Keratinocyte (primary cell): ENCODE measurements at regions not wholly inside any gene's neighbourhood (a gene's known extent, or its start where the extent isn't known, plus 50 kb on each side); places are given as distances from the start of the nearest gene placed in this dataset.

Experiments used
- DNase-seq: peaks from one replicate; pipeline ENCODE4 v3.0.0-alpha.2; 2011; ENCODE audit warnings: low read depth, missing footprints, low spot score
- FAIRE-seq: peaks from 2 replicates; lab custom pipeline; 2011; peaks lifted over from hg19 to GRCh38; lab: Jason Lieb, UNC
- H2AFZ ChIP-seq: 2 replicates; pipeline ENCODE4 v1.6.0; 2012; ENCODE audit warnings: low read length, control low read depth, inconsistent platforms; ENCODE audit not compliant: control insufficient read depth
- H3K27ac ChIP-seq: 2 replicates; pipeline ENCODE4 v1.5.1; 2011; ENCODE audit warnings: low read length; ENCODE audit not compliant: control insufficient read depth, insufficient read depth
- H3K27me3 ChIP-seq: 3 replicates; pipeline ENCODE4 v1.6.0; 2011; ENCODE audit warnings: low read length; ENCODE audit not compliant: control insufficient read depth, insufficient read depth; ENCODE audit errors: extremely low read depth
- H3K36me3 ChIP-seq, 2 experiments: 2 replicates in 1 of 2; 3 replicates in 1 of 2; pipeline ENCODE4 v1.5.1; 2011; ENCODE audit warnings: low read length in 2 of 2, mild to moderate bottlenecking in 1 of 2; ENCODE audit not compliant: control insufficient read depth in 2 of 2, insufficient read depth in 2 of 2; ENCODE audit errors: extremely low read depth in 1 of 2
- H3K4me1 ChIP-seq: 3 replicates; pipeline ENCODE4 v1.5.1; 2011; ENCODE audit warnings: low read length; ENCODE audit not compliant: control insufficient read depth, insufficient read depth; ENCODE audit errors: extremely low read depth
- H3K4me2 ChIP-seq: 3 replicates; pipeline ENCODE4 v1.6.0; 2011; ENCODE audit warnings: low read depth, low read length; ENCODE audit not compliant: control insufficient read depth, insufficient read depth; ENCODE audit errors: extremely low read depth
- H3K4me3 ChIP-seq, 3 experiments: fragments of 200-600 bp in 1 of 3; sonication (generic) in 1 of 3; 2 replicates in 2 of 3; 3 replicates in 1 of 3; pipeline ENCODE4 v1.5.1; 2011 to 2016; ENCODE audit warnings: low read length in 3 of 3, mild to moderate bottlenecking in 3 of 3, control low read depth in 2 of 3, inconsistent platforms in 1 of 3, low read depth in 1 of 3, mixed read lengths in 1 of 3, mixed run types in 1 of 3, moderate library complexity in 1 of 3; ENCODE audit not compliant: control insufficient read depth in 2 of 3, insufficient read depth in 2 of 3; ENCODE audit errors: extremely low read depth in 1 of 3
- H3K79me2 ChIP-seq: 2 replicates; pipeline ENCODE4 v1.6.0; 2012; ENCODE audit warnings: low read length; ENCODE audit not compliant: control insufficient read depth, insufficient read depth
- H3K9ac ChIP-seq: 3 replicates; pipeline ENCODE4 v1.6.0; 2011; ENCODE audit warnings: low read length; ENCODE audit not compliant: control insufficient read depth, insufficient read depth; ENCODE audit errors: extremely low read depth
- H3K9me1 ChIP-seq: 3 replicates; pipeline ENCODE4 v1.6.0; 2011; ENCODE audit warnings: low read length; ENCODE audit not compliant: control insufficient read depth, insufficient read depth; ENCODE audit errors: extremely low read depth
- H3K9me3 ChIP-seq: 2 replicates; pipeline ENCODE4 v1.5.1; 2012; ENCODE audit warnings: low read depth, low read length; ENCODE audit not compliant: control insufficient read depth
- H4K20me1 ChIP-seq: 3 replicates; pipeline ENCODE4 v1.6.0; 2011; ENCODE audit warnings: low read length; ENCODE audit not compliant: control insufficient read depth, insufficient read depth; ENCODE audit errors: extremely low read depth
- CTCF ChIP-seq, 3 experiments: IDR thresholded peaks in 1 of 3; conservative IDR thresholded peaks in 1 of 3; optimal IDR thresholded peaks in 1 of 3; 2 replicates in 2 of 3; 3 replicates in 1 of 3; pipeline versions ENCODE3 to v1.5.1; 2011; ENCODE audit warnings: low read length in 3 of 3, mild to moderate bottlenecking in 3 of 3, moderate library complexity in 2 of 3, control low read depth in 1 of 3, inconsistent platforms in 1 of 3; ENCODE audit not compliant: insufficient read depth in 2 of 3; ENCODE audit errors: extremely low read depth in 1 of 3
- EZH2 ChIP-seq: IDR thresholded peaks from one replicate; pipeline ENCODE4 v1.6.1; 2012; ENCODE audit warnings: inconsistent platforms, mild to moderate bottlenecking, low read length, moderate library complexity
- dilution Hi-C: fragments of 300-500 bp; cut with MboI; formaldehyde crosslinking; loops from one replicate; pipeline ENCODE4 v1.7.0; 2020; ENCODE audit warnings: low sequenced_read_pairs; ENCODE audit not compliant: extremely low pct_ligation_motif_present

GRCh38 chr13:91031508-91031907 lies 316.0 kb upstream of the MIR17HG start:
- Histone ChIP-seq H3K4me3 (no peak overlapping the region), H3K9me1 (no peaks in the 10 kb centered on the region), H3K36me3 (no peaks in the 10 kb centered on the region), H3K4me1 (no peaks in the 10 kb centered on the region), H3K79me2 (no peaks in the 10 kb centered on the region), H3K9me3 (no peaks in the 10 kb centered on the region), H3K27ac (no peak overlapping the region), H4K20me1 (no peaks in the 10 kb centered on the region), H3K9ac (no peak overlapping the region), H3K27me3 (no peaks in the 10 kb centered on the region), H2AFZ (no peak overlapping the region), H3K4me2 (no peak overlapping the region)
- FAIRE-seq (no peak), DNase-seq (no peak)
- dilution Hi-C loops: no loop called here
- TF ChIP-seq CTCF (optimal IDR thresholded peaks at IDR 0.05 in 1 of 3, IDR thresholded peaks at IDR 0.05 in 1 of 3, conservative IDR thresholded peaks at IDR 0.05 in 1 of 3; ENCODE audit: extremely low read depth in 1 of 3, insufficient read depth in 2 of 3, low read length in 3 of 3) (no peak), EZH2 (no peak)

- no peaks in the 10 kb centered on the region for H3K9me3 ChIP-seq
- no peak for TF ChIP-seq EZH2
- no peak for TF ChIP-seq CTCF (optimal IDR thresholded peaks at IDR 0.05 in 1 of 3, IDR thresholded peaks at IDR 0.05 in 1 of 3, conservative IDR thresholded peaks at IDR 0.05 in 1 of 3; ENCODE audit: extremely low read depth in 1 of 3, insufficient read depth in 2 of 3, low read length in 3 of 3)
- H3K4me1 ChIP-seq: no peaks in the 10 kb centered on the region
- H3K27ac ChIP-seq: no peak overlapping the region
- no peak overlapping the region for H3K4me2 ChIP-seq
- H3K9me1 ChIP-seq: no peaks in the 10 kb centered on the region
- H3K79me2 ChIP-seq: no peaks in the 10 kb centered on the region
- H4K20me1 ChIP-seq: no peaks in the 10 kb centered on the region
- H3K9ac ChIP-seq: no peak overlapping the region
- no peak overlapping the region for H3K4me3 ChIP-seq
- H3K36me3 ChIP-seq: no peaks in the 10 kb centered on the region
- FAIRE-seq (no peak), DNase-seq (no peak)
- no peaks in the 10 kb centered on the region for H3K27me3 ChIP-seq
- no peak overlapping the region for H2AFZ ChIP-seq
- dilution Hi-C loops: no loop called here
Measured at GRCh38 chr13:91032104-91032503, 315.4 kb upstream of the MIR17HG start.
